ENCODE measurements at regions not wholly inside any gene's neighbourhood (a gene's known extent, or its start where the extent isn't known, plus 50 kb on each side); places are given as distances from the start of the nearest gene placed in this dataset.

DNA sequence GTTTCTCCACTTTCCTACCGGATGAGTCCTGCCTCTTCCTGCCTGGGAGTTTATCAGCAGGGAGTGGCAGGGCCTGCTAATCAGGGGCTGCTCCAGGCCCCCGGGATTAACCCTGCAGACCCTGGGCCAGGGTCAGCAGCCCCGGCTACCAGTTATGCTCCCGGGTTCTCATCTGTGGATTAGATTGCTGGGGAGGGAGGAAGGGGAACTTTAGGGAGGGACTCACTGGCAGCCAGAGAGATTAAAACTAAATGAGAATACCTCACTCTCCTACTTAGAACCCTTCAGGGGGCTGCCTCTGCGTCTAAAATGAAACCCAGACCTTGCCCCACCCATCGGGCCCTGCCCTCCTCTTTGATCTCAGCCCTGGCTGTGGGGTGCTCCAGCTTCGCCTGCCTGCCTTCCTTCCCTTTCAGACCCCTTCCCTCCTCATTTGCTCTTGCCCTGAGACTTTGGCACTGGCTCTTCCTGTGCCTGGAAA is 130.5 kb upstream of the HAND1 start:
- no peaks in the 10 kb centered on the region for H3K36me3 ChIP-seq (ENCODE audit: control insufficient read depth in 2 of 3, insufficient read depth in 3 of 3, low read length in 3 of 3)
- intact Hi-C loops (cut with DNase I): no loop called here
- H3K27me3 ChIP-seq (ENCODE audit: control insufficient read depth, insufficient read depth, low read length): peaks cover 23% of the 10 kb centered on the region
- H3K9ac ChIP-seq (ENCODE audit: low read length in 3 of 3): no peak overlapping the region
- H3K27ac ChIP-seq (ENCODE audit: low read depth in 2 of 2, low read length in 2 of 2): no peak overlapping the region
- H3K4me3 ChIP-seq (ENCODE audit: low read length in 3 of 3): no peak overlapping the region
- H3K9me3 ChIP-seq (ENCODE audit: control insufficient read depth in 2 of 3, insufficient read depth in 1 of 3, low read length in 3 of 3): no peaks in the 10 kb centered on the region
- no peak for FAIRE-seq
- TF ChIP-seq, protein P1, sequence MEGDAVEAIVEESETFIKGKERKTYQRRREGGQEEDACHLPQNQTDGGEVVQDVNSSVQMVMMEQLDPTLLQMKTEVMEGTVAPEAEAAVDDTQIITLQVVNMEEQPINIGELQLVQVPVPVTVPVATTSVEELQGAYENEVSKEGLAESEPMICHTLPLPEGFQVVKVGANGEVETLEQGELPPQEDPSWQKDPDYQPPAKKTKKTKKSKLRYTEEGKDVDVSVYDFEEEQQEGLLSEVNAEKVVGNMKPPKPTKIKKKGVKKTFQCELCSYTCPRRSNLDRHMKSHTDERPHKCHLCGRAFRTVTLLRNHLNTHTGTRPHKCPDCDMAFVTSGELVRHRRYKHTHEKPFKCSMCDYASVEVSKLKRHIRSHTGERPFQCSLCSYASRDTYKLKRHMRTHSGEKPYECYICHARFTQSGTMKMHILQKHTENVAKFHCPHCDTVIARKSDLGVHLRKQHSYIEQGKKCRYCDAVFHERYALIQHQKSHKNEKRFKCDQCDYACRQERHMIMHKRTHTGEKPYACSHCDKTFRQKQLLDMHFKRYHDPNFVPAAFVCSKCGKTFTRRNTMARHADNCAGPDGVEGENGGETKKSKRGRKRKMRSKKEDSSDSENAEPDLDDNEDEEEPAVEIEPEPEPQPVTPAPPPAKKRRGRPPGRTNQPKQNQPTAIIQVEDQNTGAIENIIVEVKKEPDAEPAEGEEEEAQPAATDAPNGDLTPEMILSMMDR (IDR thresholded peaks at IDR 0.05; ENCODE audit: borderline replicate concordance, extremely low read depth, insufficient read depth): no peak
- H3K4me1 ChIP-seq (ENCODE audit: control insufficient read depth in 2 of 3, insufficient read depth in 2 of 3, low read depth in 1 of 3, low read length in 3 of 3): peaks cover 0 to 12% (median 0%) of the 10 kb centered on the region in 3 donors
- DNase-seq: no peak

- TF ChIP-seq, protein P1 (IDR thresholded peaks at IDR 0.05; ENCODE audit: borderline replicate concordance, extremely low read depth, insufficient read depth): no peak
- H3K9me3 ChIP-seq (ENCODE audit: control insufficient read depth in 2 of 3, insufficient read depth in 1 of 3, low read length in 3 of 3): no peaks in the 10 kb centered on the region
- H3K27ac ChIP-seq (ENCODE audit: low read depth in 2 of 2, low read length in 2 of 2): no peak overlapping the region
- no peaks in the 10 kb centered on the region for H3K36me3 ChIP-seq (ENCODE audit: control insufficient read depth in 2 of 3, insufficient read depth in 3 of 3, low read length in 3 of 3)
- intact Hi-C loops (cut with DNase I): no loop called here
- H3K9ac ChIP-seq (ENCODE audit: low read length in 3 of 3): no peak overlapping the region
- DNase-seq (no peak), FAIRE-seq (no peak)
- H3K4me3 ChIP-seq (ENCODE audit: low read length in 3 of 3): no peak overlapping the region
- peaks cover 0 to 12% (median 0%) of the 10 kb centered on the region in 3 donors for H3K4me1 ChIP-seq (ENCODE audit: control insufficient read depth in 2 of 3, insufficient read depth in 2 of 3, low read depth in 1 of 3, low read length in 3 of 3)
- peaks cover 23% of the 10 kb centered on the region for H3K27me3 ChIP-seq (ENCODE audit: control insufficient read depth, insufficient read depth, low read length)
Observed at GRCh38 chr5:154607746-154608145, 129.7 kb upstream of the HAND1 start.

DNA sequence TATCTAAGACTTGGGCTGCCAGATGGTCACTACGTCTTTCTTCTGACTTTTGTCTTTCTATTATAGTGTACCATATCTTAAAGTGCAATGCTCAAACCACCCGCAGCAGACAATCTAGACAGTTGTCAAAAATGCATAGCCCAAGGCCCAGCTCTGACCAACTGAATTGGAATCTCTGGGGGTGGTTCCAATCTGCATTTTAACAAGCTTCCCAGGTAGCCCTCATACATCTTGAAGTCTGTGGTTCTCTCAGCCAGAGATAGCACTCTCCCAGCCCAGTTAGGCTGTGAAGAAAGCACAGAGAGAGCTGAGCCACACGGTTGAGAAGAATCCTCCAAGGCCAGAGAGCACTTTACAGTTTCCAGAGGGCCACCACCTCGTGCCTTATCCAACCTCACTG is 128.2 kb upstream of the HAND1 start:
- no peak overlapping the region for H3K9ac ChIP-seq (ENCODE audit: low read length in 3 of 3)
- DNase-seq (no peak), FAIRE-seq (no peak)
- H3K4me1 ChIP-seq (ENCODE audit: control insufficient read depth in 2 of 3, insufficient read depth in 2 of 3, low read depth in 1 of 3, low read length in 3 of 3): peaks cover 0 to 10% (median 0%) of the 10 kb centered on the region in 3 donors
- peaks cover 10% of the 10 kb centered on the region for H3K27me3 ChIP-seq (ENCODE audit: control insufficient read depth, insufficient read depth, low read length)
- no peak overlapping the region for H3K27ac ChIP-seq (ENCODE audit: low read depth in 2 of 2, low read length in 2 of 2)
- intact Hi-C loops (cut with DNase I): no loop called here
- H3K4me3 ChIP-seq (ENCODE audit: low read length in 3 of 3): no peak overlapping the region
- TF ChIP-seq, protein P1 (IDR thresholded peaks at IDR 0.05; ENCODE audit: borderline replicate concordance, extremely low read depth, insufficient read depth): no peak
- no peaks in the 10 kb centered on the region for H3K9me3 ChIP-seq (ENCODE audit: control insufficient read depth in 2 of 3, insufficient read depth in 1 of 3, low read length in 3 of 3)
- no peaks in the 10 kb centered on the region for H3K36me3 ChIP-seq (ENCODE audit: control insufficient read depth in 2 of 3, insufficient read depth in 3 of 3, low read length in 3 of 3)
